Mucosa of stomach (tissue), 1 donor: ENCODE measurements at regions not wholly inside any gene's neighbourhood (a gene's known extent, or its start where the extent isn't known, plus 50 kb on each side); places are given as distances from the start of the nearest gene placed in this dataset.

Experiments
- H3K27me3 ChIP-seq: one replicate; pipeline ENCODE4 v1.7.0; 2013; ENCODE audit warnings: mild to moderate bottlenecking, low read length; ENCODE audit not compliant: control insufficient read depth, insufficient read depth
- H3K36me3 ChIP-seq: one replicate; pipeline ENCODE4 v1.7.0; 2013; ENCODE audit warnings: low read length; ENCODE audit not compliant: control insufficient read depth, insufficient read depth
- H3K4me1 ChIP-seq: one replicate; pipeline ENCODE4 v1.7.0; 2013; ENCODE audit warnings: mild to moderate bottlenecking, low read length; ENCODE audit not compliant: control insufficient read depth, insufficient read depth
- H3K4me3 ChIP-seq: one replicate; pipeline ENCODE4 v1.7.0; 2013; ENCODE audit warnings: low read length
- H3K9ac ChIP-seq: one replicate; pipeline ENCODE4 v1.7.0; 2013; ENCODE audit warnings: mild to moderate bottlenecking, low read length, moderate library complexity
- H3K9me3 ChIP-seq: one replicate; pipeline ENCODE4 v1.7.0; 2013; ENCODE audit warnings: mild to moderate bottlenecking, low read length, moderate library complexity; ENCODE audit not compliant: control insufficient read depth
- donor health status: Pancreatic carcinoma.

GRCh38 chr1:39113109-39113743 lies 87.1 kb downstream of the NDUFS5 start:
- Histone ChIP-seq H3K4me3 (no peak overlapping the region), H3K9ac (no peak overlapping the region), H3K9me3 (no peaks in the 10 kb centered on the region), H3K36me3 (no peaks in the 10 kb centered on the region), H3K4me1 (peaks cover 39% of the 10 kb centered on the region), H3K27me3 (no peaks in the 10 kb centered on the region)

GRCh38 chr1:39115271-39116110 lies 89.0 kb upstream of the MACF1 start:
- no peak overlapping the region for H3K9ac ChIP-seq
- H3K4me3 ChIP-seq: no peak overlapping the region
- H3K27me3 ChIP-seq: no peaks in the 10 kb centered on the region
- peaks cover 37% of the 10 kb centered on the region for H3K4me1 ChIP-seq
- H3K36me3 ChIP-seq: no peaks in the 10 kb centered on the region
- H3K9me3 ChIP-seq: no peaks in the 10 kb centered on the region

- H3K36me3 ChIP-seq: no peaks in the 10 kb centered on the region
- no peak overlapping the region for H3K9ac ChIP-seq
- H3K27me3 ChIP-seq: no peaks in the 10 kb centered on the region
- H3K4me1 ChIP-seq: peaks cover 37% of the 10 kb centered on the region
- H3K9me3 ChIP-seq: no peaks in the 10 kb centered on the region
- H3K4me3 ChIP-seq: no peak overlapping the region
Observed at GRCh38 chr1:39116116-39116607, 88.3 kb upstream of the MACF1 start.

- Histone ChIP-seq H3K9ac (no peak overlapping the region), H3K4me3 (no peak overlapping the region), H3K4me1 (peaks cover 37% of the 10 kb centered on the region), H3K36me3 (no peaks in the 10 kb centered on the region), H3K27me3 (no peaks in the 10 kb centered on the region), H3K9me3 (no peaks in the 10 kb centered on the region)
Observed at GRCh38 chr1:39116860-39117728, 87.4 kb upstream of the MACF1 start.

- Histone ChIP-seq H3K9ac (no peak overlapping the region), H3K9me3 (no peaks in the 10 kb centered on the region), H3K36me3 (no peaks in the 10 kb centered on the region), H3K27me3 (no peaks in the 10 kb centered on the region), H3K4me1 (peaks cover 37% of the 10 kb centered on the region), H3K4me3 (no peak overlapping the region)
Observed at GRCh38 chr1:39117899-39118450, 86.5 kb upstream of the MACF1 start.

GRCh38 chr1:39122056-39122455 lies 82.4 kb upstream of the MACF1 start:
- Histone ChIP-seq H3K9ac (no peak overlapping the region), H3K9me3 (no peaks in the 10 kb centered on the region), H3K36me3 (no peaks in the 10 kb centered on the region), H3K4me1 (peaks cover 16% of the 10 kb centered on the region), H3K27me3 (no peaks in the 10 kb centered on the region), H3K4me3 (no peak overlapping the region)

- no peaks in the 10 kb centered on the region for H3K9me3 ChIP-seq
- H3K36me3 ChIP-seq: no peaks in the 10 kb centered on the region
- H3K9ac ChIP-seq: no peak overlapping the region
- no peak overlapping the region for H3K4me3 ChIP-seq
- peaks cover 25% of the 10 kb centered on the region for H3K4me1 ChIP-seq
- H3K27me3 ChIP-seq: no peaks in the 10 kb centered on the region
Observed at GRCh38 chr1:39124282-39124681, 80.2 kb upstream of the MACF1 start.

- no peak overlapping the region for H3K4me3 ChIP-seq
- H3K36me3 ChIP-seq: no peaks in the 10 kb centered on the region
- peaks cover 50% of the 10 kb centered on the region for H3K4me1 ChIP-seq
- H3K9ac ChIP-seq: no peak overlapping the region
- H3K27me3 ChIP-seq: no peaks in the 10 kb centered on the region
- no peaks in the 10 kb centered on the region for H3K9me3 ChIP-seq
Observed at GRCh38 chr1:39127513-39127912, 77.0 kb upstream of the MACF1 start.

GRCh38 chr1:39128126-39128525 lies 76.4 kb upstream of the MACF1 start:
- Histone ChIP-seq H3K27me3 (no peaks in the 10 kb centered on the region), H3K9me3 (no peaks in the 10 kb centered on the region), H3K4me3 (no peak overlapping the region), H3K36me3 (no peaks in the 10 kb centered on the region), H3K4me1 (peaks cover 56% of the 10 kb centered on the region), H3K9ac (no peak overlapping the region)

- H3K27me3 ChIP-seq: no peaks in the 10 kb centered on the region
- no peaks in the 10 kb centered on the region for H3K9me3 ChIP-seq
- no peak overlapping the region for H3K4me3 ChIP-seq
- peak overlapping the region; percentile 61 for H3K9ac ChIP-seq
- H3K4me1 ChIP-seq: peaks cover 61% of the 10 kb centered on the region
- H3K36me3 ChIP-seq: no peaks in the 10 kb centered on the region
Observed at GRCh38 chr1:39128959-39129358, 75.5 kb upstream of the MACF1 start.

- H3K27me3 ChIP-seq: no peaks in the 10 kb centered on the region
- peaks cover 61% of the 10 kb centered on the region for H3K4me1 ChIP-seq
- no peak overlapping the region for H3K4me3 ChIP-seq
- no peaks in the 10 kb centered on the region for H3K9me3 ChIP-seq
- no peaks in the 10 kb centered on the region for H3K36me3 ChIP-seq
- peak overlapping the region; percentile 61 for H3K9ac ChIP-seq
Observed at GRCh38 chr1:39129514-39129913, 75.0 kb upstream of the MACF1 start.
